ENCODE measurements at regions not wholly inside any gene's neighbourhood (a gene's known extent, or its start where the extent isn't known, plus 50 kb on each side); places are given as distances from the start of the nearest gene placed in this dataset.

DNA sequence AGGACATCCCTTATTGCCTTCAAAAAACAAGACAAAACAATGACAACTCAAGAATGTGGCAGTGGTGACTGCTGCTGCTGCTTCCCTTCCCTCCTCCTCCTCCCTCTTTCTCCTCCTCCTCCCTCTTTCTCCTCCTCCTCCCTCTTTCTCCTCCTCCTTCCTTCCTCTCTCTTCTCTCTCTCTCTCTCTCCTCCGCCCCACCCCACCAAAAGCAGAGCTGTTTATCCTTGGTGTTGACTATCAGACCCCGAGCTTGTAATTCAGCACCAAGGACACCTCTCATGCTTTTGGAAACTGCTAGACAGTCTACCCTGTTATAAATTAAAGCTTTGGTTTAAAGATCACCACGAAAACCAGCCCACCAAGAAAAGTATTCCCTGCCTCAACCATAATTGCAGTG is 72.4 kb upstream of the IFNAR2 start:
- Histone ChIP-seq H3K14ac (ENCODE audit: insufficient read depth, low read length) (no peak overlapping the region), H3K27ac (ENCODE audit: insufficient read length, low read depth, low read length) (no peak overlapping the region), H3K79me2 (ENCODE audit: insufficient read depth, low read length) (no peaks in the 10 kb centered on the region), H3K23ac (ENCODE audit: insufficient read length, low read depth, low read length) (no peak overlapping the region), H2BK20ac (ENCODE audit: low read depth, low read length, poor library complexity, severe bottlenecking) (no peak overlapping the region), H3K18ac (ENCODE audit: insufficient read length, low read depth, low read length) (no peak overlapping the region), H3K4ac (ENCODE audit: low read depth, low read length) (no peak overlapping the region), H3K9ac (ENCODE audit: extremely low read depth, insufficient read length, low read length) (no peak overlapping the region), H2AFZ (ENCODE audit: low read length) (no peak overlapping the region), H2BK15ac (ENCODE audit: low read depth, low read length) (no peak overlapping the region), H2AK5ac (ENCODE audit: insufficient read length, low read length) (no peak overlapping the region), H3K56ac (ENCODE audit: insufficient read length, low read depth, low read length) (no peak overlapping the region), H4K20me1 (ENCODE audit: control insufficient read depth, insufficient read depth, insufficient read length) (no peaks in the 10 kb centered on the region), H3K79me1 (ENCODE audit: insufficient read depth, low read depth, low read length, poor library complexity, severe bottlenecking) (no peaks in the 10 kb centered on the region), H3K4me1 (ENCODE audit: insufficient read depth, low read length) (0 out of 2 replicates have a peak, but pooled peaks cover 3% of the 10 kb centered on the region), H3K4me2 (ENCODE audit: insufficient read depth, insufficient read length, low read length) (no peak overlapping the region), H4K8ac (replicated peaks; ENCODE audit: insufficient read length, low read depth, low read length) (no peak overlapping the region), H3K9me3 (ENCODE audit: control insufficient read depth, low read depth, low read length) (no peaks in the 10 kb centered on the region), H2BK120ac (ENCODE audit: low read depth, low read length, poor library complexity, severe bottlenecking) (no peak overlapping the region), H2BK5ac (ENCODE audit: insufficient read length, low read length) (no peak overlapping the region), H4K91ac (ENCODE audit: insufficient read length, low read depth, low read length) (no peak overlapping the region), H3K27me3 (ENCODE audit: insufficient read depth, low read length) (no peaks in the 10 kb centered on the region), H4K5ac (ENCODE audit: insufficient read length, low read depth, low read length) (no peak overlapping the region), H3K23me2 (ENCODE audit: insufficient read length, low read depth, low read length, poor library complexity, severe bottlenecking) (no peaks in the 10 kb centered on the region), H3T11ph (ENCODE audit: low read length) (no peak overlapping the region), H2BK12ac (ENCODE audit: insufficient read length, low read depth, low read length) (no peak overlapping the region)
- Mint-ChIP-seq H3K4me3 (no peak overlapping the region), H3K4me1 (peaks cover 4 to 20% of the 10 kb centered on the region in 2 experiments), H3K36me3 (ENCODE audit: insufficient read depth in 1 of 3, low read depth in 3 of 3) (peaks cover 0 to 4% (median 2%) of the 10 kb centered on the region in 3 experiments; a peak in 1 of 7 replicates), H3K27ac (no peak overlapping the region), H3K9me3 (peaks cover 6 to 15% of the 10 kb centered on the region in 2 experiments; a peak in 4 of 5 replicates), H3K27me3 (ENCODE audit: low read depth) (peaks cover 7% of the 10 kb centered on the region)
- no CpG with 5 or more reads among the region's 3 CpGs for WGBS (ENCODE audit: extremely low coverage, insufficient read length, low lambda C conversion rate)
- no peak for DNase-seq
- TF ChIP-seq, protein P1, sequence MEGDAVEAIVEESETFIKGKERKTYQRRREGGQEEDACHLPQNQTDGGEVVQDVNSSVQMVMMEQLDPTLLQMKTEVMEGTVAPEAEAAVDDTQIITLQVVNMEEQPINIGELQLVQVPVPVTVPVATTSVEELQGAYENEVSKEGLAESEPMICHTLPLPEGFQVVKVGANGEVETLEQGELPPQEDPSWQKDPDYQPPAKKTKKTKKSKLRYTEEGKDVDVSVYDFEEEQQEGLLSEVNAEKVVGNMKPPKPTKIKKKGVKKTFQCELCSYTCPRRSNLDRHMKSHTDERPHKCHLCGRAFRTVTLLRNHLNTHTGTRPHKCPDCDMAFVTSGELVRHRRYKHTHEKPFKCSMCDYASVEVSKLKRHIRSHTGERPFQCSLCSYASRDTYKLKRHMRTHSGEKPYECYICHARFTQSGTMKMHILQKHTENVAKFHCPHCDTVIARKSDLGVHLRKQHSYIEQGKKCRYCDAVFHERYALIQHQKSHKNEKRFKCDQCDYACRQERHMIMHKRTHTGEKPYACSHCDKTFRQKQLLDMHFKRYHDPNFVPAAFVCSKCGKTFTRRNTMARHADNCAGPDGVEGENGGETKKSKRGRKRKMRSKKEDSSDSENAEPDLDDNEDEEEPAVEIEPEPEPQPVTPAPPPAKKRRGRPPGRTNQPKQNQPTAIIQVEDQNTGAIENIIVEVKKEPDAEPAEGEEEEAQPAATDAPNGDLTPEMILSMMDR (conservative IDR thresholded peaks at IDR 0.05), result no peak

Data from H9 (cell line).